Endothelial cell of umbilical vein (primary cell): ENCODE measurements at regions not wholly inside any gene's neighbourhood (a gene's known extent, or its start where the extent isn't known, plus 50 kb on each side); places are given as distances from the start of the nearest gene placed in this dataset.

Source experiments
- EZH2 ChIP-seq: IDR thresholded peaks from 2 replicates; pipeline ENCODE4 v1.6.1; 2012; ENCODE audit warnings: borderline replicate concordance, low read depth, mild to moderate bottlenecking, moderate library complexity, low read length, inconsistent platforms; ENCODE audit not compliant: severe bottlenecking
- FOS ChIP-seq: IDR thresholded peaks from 2 replicates; pipeline ENCODE4 v1.6.1; 2011; ENCODE audit warnings: mild to moderate bottlenecking, low read length, moderate library complexity, borderline replicate concordance; ENCODE audit not compliant: insufficient read depth
- JUN ChIP-seq: IDR thresholded peaks from 2 replicates; pipeline ENCODE4 v1.6.1; 2011; ENCODE audit warnings: borderline replicate concordance, low read depth; ENCODE audit not compliant: insufficient read length, insufficient read depth
- MYC ChIP-seq: IDR thresholded peaks from one replicate; pipeline ENCODE4 v1.6.1; 2011; ENCODE audit warnings: mild to moderate bottlenecking, low read depth, low read length
- POLR2A ChIP-seq: IDR thresholded peaks from 2 replicates; pipeline ENCODE4 v1.6.1; 2012; ENCODE audit warnings: low read depth, mild to moderate bottlenecking, control low read depth, low read length
- POLR2AphosphoS5 ChIP-seq: IDR thresholded peaks from 2 replicates; pipeline ENCODE4 v1.6.1; 2012; ENCODE audit warnings: low read depth, mild to moderate bottlenecking, control low read depth, low read length, moderate library complexity; ENCODE audit not compliant: insufficient read depth
- TF ChIP-seq, protein P1 (sequence below), 2 donors: IDR thresholded peaks; 1 replicate in 1 of 2; 2 replicates in 1 of 2; pipeline ENCODE4 v1.5.1; 2011; ENCODE audit warnings: low read length in 2 of 2, mild to moderate bottlenecking in 2 of 2, moderate library complexity in 2 of 2, control low read depth in 1 of 2, inconsistent platforms in 1 of 2, low read depth in 1 of 2; ENCODE audit not compliant: insufficient read depth in 1 of 2; ENCODE audit errors: extremely low read depth in 1 of 2
- TF ChIP-seq, protein P2 (sequence below): IDR thresholded peaks from 2 replicates; pipeline ENCODE4 v1.6.1; 2011; ENCODE audit not compliant: insufficient read depth, insufficient read length

DNA sequence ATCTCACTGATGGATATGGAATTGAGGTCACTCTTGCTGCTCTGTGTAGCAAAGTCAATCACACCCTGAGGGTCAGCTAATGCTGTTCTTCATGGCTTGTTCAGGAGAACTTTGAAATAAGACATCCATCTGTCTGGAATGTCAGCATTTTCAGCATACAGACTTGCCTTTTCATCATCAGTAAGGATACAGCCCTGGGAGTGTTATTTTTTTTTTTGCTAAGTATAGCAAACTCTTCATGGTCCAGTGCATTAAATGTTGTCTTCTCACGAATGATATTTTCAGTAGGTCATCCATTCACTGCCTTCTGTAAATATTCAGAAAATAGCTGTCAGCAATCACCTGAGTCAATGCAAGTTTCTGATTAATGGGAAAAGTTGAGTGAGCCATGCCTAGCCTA, 268.8 kb upstream of the SMIM31 start:
- TF ChIP-seq, protein P1, sequence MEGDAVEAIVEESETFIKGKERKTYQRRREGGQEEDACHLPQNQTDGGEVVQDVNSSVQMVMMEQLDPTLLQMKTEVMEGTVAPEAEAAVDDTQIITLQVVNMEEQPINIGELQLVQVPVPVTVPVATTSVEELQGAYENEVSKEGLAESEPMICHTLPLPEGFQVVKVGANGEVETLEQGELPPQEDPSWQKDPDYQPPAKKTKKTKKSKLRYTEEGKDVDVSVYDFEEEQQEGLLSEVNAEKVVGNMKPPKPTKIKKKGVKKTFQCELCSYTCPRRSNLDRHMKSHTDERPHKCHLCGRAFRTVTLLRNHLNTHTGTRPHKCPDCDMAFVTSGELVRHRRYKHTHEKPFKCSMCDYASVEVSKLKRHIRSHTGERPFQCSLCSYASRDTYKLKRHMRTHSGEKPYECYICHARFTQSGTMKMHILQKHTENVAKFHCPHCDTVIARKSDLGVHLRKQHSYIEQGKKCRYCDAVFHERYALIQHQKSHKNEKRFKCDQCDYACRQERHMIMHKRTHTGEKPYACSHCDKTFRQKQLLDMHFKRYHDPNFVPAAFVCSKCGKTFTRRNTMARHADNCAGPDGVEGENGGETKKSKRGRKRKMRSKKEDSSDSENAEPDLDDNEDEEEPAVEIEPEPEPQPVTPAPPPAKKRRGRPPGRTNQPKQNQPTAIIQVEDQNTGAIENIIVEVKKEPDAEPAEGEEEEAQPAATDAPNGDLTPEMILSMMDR (IDR thresholded peaks at IDR 0.05; ENCODE audit: extremely low read depth in 1 of 2, insufficient read depth in 1 of 2, low read depth in 1 of 2, low read length in 2 of 2): no peak
- no peak for TF ChIP-seq EZH2
- no peak for TF ChIP-seq JUN
- TF ChIP-seq POLR2A: no peak
- TF ChIP-seq, protein P2, sequence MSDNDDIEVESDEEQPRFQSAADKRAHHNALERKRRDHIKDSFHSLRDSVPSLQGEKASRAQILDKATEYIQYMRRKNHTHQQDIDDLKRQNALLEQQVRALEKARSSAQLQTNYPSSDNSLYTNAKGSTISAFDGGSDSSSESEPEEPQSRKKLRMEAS: no peak
- no peak for TF ChIP-seq MYC
- no peak for TF ChIP-seq POLR2AphosphoS5
- TF ChIP-seq FOS: no peak
